HEK293 (cell line): ENCODE measurements at regions not wholly inside any gene's neighbourhood (a gene's known extent, or its start where the extent isn't known, plus 50 kb on each side); places are given as distances from the start of the nearest gene placed in this dataset.

Source experiments
- MEIS1 ChIP-seq: sonication (generic); formaldehyde crosslinking; IDR thresholded peaks from 2 replicates; pipeline ENCODE4 v1.8.1; 2022; ENCODE audit warnings: missing genetic modification reagents, mild to moderate bottlenecking, borderline replicate concordance
- SP7 ChIP-seq: fragments of 450-650 bp; formaldehyde crosslinking; IDR thresholded peaks from 2 replicates; pipeline ENCODE4 v1.5.1; 2016; ENCODE audit warnings: missing biosample characterization, missing genetic modification characterization
- YY1 ChIP-seq: fragments of 450-650 bp; formaldehyde crosslinking; IDR thresholded peaks from 2 replicates; pipeline ENCODE4 v1.5.1; 2018; ENCODE audit warnings: missing biosample characterization, missing genetic modification characterization
- ZXDB ChIP-seq: fragments of 450-650 bp; formaldehyde crosslinking; IDR thresholded peaks from 2 replicates; pipeline ENCODE4 v1.5.1; 2016; ENCODE audit warnings: missing biosample characterization, missing genetic modification characterization
- TF ChIP-seq, protein P1 (sequence below): fragments of 450-650 bp; formaldehyde crosslinking; IDR thresholded peaks from 2 replicates; pipeline ENCODE4 v1.5.1; 2016; ENCODE audit warnings: missing biosample characterization, missing genetic modification characterization
- TF ChIP-seq, protein P2 (sequence below): fragments of 450-650 bp; formaldehyde crosslinking; IDR thresholded peaks from 2 replicates; pipeline ENCODE4 v1.5.1; 2016; ENCODE audit warnings: missing biosample characterization, missing genetic modification characterization
- TF ChIP-seq, protein P3 (sequence below): fragments of 450-650 bp; formaldehyde crosslinking; conservative IDR thresholded peaks from 2 replicates; pipeline ENCODE4 v1.5.1; 2016; ENCODE audit warnings: low read depth, missing biosample characterization, missing genetic modification characterization
- TF ChIP-seq, protein P4 (sequence below): fragments of 450-650 bp; formaldehyde crosslinking; IDR thresholded peaks from 2 replicates; pipeline ENCODE4 v1.5.1; 2016; ENCODE audit warnings: missing biosample characterization, missing genetic modification characterization

DNA sequence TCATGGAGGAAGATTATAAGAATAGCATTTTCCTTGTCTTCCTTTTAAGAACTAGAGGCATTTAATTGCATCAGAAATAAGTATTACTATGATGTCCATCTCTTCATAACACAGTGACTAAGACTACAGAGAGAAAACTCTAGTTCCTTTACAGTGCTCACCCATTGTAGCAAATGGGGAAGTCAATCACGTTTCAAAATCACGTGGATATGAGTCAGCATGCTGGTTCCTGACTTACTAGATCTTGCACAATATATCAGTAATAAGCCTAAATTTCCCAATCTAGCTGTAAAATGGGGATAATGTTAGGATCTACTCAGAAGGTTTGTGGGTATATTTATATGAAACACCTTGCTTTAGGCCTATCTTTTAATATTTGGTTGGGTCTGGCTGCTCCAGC is 254.8 kb upstream of the EOMES start:
- TF ChIP-seq, protein P1, sequence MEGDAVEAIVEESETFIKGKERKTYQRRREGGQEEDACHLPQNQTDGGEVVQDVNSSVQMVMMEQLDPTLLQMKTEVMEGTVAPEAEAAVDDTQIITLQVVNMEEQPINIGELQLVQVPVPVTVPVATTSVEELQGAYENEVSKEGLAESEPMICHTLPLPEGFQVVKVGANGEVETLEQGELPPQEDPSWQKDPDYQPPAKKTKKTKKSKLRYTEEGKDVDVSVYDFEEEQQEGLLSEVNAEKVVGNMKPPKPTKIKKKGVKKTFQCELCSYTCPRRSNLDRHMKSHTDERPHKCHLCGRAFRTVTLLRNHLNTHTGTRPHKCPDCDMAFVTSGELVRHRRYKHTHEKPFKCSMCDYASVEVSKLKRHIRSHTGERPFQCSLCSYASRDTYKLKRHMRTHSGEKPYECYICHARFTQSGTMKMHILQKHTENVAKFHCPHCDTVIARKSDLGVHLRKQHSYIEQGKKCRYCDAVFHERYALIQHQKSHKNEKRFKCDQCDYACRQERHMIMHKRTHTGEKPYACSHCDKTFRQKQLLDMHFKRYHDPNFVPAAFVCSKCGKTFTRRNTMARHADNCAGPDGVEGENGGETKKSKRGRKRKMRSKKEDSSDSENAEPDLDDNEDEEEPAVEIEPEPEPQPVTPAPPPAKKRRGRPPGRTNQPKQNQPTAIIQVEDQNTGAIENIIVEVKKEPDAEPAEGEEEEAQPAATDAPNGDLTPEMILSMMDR, result no peak
- TF ChIP-seq, protein P2, sequence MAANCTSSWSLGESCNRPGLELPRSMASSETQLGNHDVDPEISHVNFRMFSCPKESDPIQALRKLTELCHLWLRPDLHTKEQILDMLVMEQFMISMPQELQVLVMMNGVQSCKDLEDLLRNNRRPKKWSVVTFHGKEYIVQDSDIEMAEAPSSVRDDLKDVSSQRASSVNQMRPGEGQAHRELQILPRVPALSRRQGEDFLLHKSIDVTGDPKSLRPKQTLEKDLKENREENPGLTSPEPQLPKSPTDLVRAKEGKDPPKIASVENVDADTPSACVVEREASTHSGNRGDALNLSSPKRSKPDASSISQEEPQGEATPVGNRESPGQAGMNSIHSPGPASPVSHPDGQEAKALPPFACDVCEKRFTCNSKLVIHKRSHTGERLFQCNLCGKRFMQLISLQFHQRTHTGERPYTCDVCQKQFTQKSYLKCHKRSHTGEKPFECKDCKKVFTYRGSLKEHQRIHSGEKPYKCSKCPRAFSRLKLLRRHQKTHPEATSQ (tag by site-specific recombination), result no peak
- TF ChIP-seq YY1 (no peak), SP7 (tag by site-specific recombination) (no peak), ZXDB (tag by site-specific recombination) (no peak), MEIS1 (CRISPR knock-in tag) (no peak)
- TF ChIP-seq, protein P3, sequence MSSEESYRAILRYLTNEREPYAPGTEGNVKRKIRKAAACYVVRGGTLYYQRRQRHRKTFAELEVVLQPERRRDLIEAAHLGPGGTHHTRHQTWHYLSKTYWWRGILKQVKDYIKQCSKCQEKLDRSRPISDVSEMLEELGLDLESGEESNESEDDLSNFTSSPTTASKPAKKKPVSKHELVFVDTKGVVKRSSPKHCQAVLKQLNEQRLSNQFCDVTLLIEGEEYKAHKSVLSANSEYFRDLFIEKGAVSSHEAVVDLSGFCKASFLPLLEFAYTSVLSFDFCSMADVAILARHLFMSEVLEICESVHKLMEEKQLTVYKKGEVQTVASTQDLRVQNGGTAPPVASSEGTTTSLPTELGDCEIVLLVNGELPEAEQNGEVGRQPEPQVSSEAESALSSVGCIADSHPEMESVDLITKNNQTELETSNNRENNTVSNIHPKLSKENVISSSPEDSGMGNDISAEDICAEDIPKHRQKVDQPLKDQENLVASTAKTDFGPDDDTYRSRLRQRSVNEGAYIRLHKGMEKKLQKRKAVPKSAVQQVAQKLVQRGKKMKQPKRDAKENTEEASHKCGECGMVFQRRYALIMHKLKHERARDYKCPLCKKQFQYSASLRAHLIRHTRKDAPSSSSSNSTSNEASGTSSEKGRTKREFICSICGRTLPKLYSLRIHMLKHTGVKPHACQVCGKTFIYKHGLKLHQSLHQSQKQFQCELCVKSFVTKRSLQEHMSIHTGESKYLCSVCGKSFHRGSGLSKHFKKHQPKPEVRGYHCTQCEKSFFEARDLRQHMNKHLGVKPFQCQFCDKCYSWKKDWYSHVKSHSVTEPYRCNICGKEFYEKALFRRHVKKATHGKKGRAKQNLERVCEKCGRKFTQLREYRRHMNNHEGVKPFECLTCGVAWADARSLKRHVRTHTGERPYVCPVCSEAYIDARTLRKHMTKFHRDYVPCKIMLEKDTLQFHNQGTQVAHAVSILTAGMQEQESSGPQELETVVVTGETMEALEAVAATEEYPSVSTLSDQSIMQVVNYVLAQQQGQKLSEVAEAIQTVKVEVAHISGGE (tag by site-specific recombination), result no peak
- TF ChIP-seq, protein P4, sequence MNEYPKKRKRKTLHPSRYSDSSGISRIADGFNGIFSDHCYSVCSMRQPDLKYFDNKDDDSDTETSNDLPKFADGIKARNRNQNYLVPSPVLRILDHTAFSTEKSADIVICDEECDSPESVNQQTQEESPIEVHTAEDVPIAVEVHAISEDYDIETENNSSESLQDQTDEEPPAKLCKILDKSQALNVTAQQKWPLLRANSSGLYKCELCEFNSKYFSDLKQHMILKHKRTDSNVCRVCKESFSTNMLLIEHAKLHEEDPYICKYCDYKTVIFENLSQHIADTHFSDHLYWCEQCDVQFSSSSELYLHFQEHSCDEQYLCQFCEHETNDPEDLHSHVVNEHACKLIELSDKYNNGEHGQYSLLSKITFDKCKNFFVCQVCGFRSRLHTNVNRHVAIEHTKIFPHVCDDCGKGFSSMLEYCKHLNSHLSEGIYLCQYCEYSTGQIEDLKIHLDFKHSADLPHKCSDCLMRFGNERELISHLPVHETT, result no peak
